MCF 10A (cell line): ENCODE measurements at regions not wholly inside any gene's neighbourhood (a gene's known extent, or its start where the extent isn't known, plus 50 kb on each side); places are given as distances from the start of the nearest gene placed in this dataset.
"Not testable (repeated sequence)": the region's sequence is repeated elsewhere in the genome, so short reads cannot be mapped to it uniquely, and the experiment has no call there.

ENCODE experiments used
- BruUV-seq: library from RNA; stranded (reverse); fragments of 400-500 nt; replicated peaks from 2 replicates; lab custom pipeline; 2021; lab: Mats Ljungman, UMichigan
- CTCF ChIA-PET: fragments of 300-600 bp; sonication (Branson Sonifier 250); formaldehyde crosslinking; extraction: SDS; loops from one replicate; lab custom pipeline; 2021; ENCODE audit warnings: antibody characterized with exemption, inconsistent platforms; lab: Yijun Ruan, JAX
- POLR2A ChIA-PET: fragments of 300-600, 350-650 bp; sonication (Branson Sonifier 250); formaldehyde crosslinking; extraction: SDS; loops from one replicate; lab custom pipeline; 2020; ENCODE audit warnings: antibody characterized with exemption, inconsistent platforms; lab: Yijun Ruan, JAX
- DNase-seq: peaks from one replicate; pipeline ENCODE4 v3.0.0-alpha.2; 2018; ENCODE audit not compliant: unreplicated experiment
- H3K27ac Mint-ChIP-seq: one replicate; pipeline ENCODE4 v1.8.0; 2022; ENCODE audit warnings: mild to moderate bottlenecking, low read depth, mixed read lengths; ENCODE audit not compliant: unreplicated experiment
- H3K27me3 Mint-ChIP-seq: one replicate; pipeline ENCODE4 v1.8.0; 2022; ENCODE audit warnings: mixed read lengths; ENCODE audit not compliant: insufficient read depth, unreplicated experiment
- H3K36me3 Mint-ChIP-seq: one replicate; pipeline ENCODE4 v1.8.0; 2022; ENCODE audit warnings: mild to moderate bottlenecking, moderate library complexity, mixed read lengths; ENCODE audit not compliant: insufficient read depth, unreplicated experiment
- H3K4me1 Mint-ChIP-seq: one replicate; pipeline ENCODE4 v1.8.0; 2022; ENCODE audit warnings: mixed read lengths; ENCODE audit not compliant: insufficient read depth, unreplicated experiment
- H3K4me3 Mint-ChIP-seq: one replicate; pipeline ENCODE4 v1.8.0; 2022; ENCODE audit warnings: mild to moderate bottlenecking, moderate library complexity, mixed read lengths; ENCODE audit not compliant: unreplicated experiment
- H3K9me3 Mint-ChIP-seq: one replicate; pipeline ENCODE4 v1.8.0; 2022; ENCODE audit warnings: mixed read lengths; ENCODE audit not compliant: unreplicated experiment
- intact Hi-C: fragments of 100-400 bp; cut with micrococcal nuclease; formaldehyde crosslinking; loops from 2 replicates; pipeline ENCODE4 v1.14.1; 2022
- TF ChIP-seq, protein P1 (sequence below): fragments of 200-600 bp; IDR thresholded peaks from one replicate; pipeline ENCODE4 v1.8.0; 2022; ENCODE audit warnings: antibody characterized with exemption, mild to moderate bottlenecking; ENCODE audit not compliant: unreplicated experiment

DNA sequence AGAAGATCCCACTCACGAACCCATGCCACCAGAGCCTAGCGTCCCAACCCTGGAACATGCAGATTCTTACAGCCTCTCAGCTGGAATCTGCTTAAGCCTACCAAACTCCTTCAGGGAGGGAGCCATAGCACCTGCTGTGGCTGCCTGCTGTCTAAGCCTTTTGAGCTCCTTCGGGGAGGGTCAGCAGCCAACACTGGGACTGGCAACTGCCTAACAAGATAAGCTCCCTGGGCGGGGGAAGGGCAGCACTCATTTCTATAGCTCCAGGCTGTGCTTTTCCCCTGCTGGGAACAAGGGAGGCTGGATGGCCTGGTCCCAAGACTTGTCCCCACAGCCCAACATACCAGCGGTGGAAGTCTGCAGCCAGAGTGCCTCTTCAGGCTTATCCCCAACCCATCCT is 199.1 kb upstream of the OR13F1 start:
- ChIA-PET POLR2A (no interaction called here), CTCF (no interaction called here)
- BruUV-seq = no TSS peak
- TF ChIP-seq, protein P1, sequence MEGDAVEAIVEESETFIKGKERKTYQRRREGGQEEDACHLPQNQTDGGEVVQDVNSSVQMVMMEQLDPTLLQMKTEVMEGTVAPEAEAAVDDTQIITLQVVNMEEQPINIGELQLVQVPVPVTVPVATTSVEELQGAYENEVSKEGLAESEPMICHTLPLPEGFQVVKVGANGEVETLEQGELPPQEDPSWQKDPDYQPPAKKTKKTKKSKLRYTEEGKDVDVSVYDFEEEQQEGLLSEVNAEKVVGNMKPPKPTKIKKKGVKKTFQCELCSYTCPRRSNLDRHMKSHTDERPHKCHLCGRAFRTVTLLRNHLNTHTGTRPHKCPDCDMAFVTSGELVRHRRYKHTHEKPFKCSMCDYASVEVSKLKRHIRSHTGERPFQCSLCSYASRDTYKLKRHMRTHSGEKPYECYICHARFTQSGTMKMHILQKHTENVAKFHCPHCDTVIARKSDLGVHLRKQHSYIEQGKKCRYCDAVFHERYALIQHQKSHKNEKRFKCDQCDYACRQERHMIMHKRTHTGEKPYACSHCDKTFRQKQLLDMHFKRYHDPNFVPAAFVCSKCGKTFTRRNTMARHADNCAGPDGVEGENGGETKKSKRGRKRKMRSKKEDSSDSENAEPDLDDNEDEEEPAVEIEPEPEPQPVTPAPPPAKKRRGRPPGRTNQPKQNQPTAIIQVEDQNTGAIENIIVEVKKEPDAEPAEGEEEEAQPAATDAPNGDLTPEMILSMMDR = no peak
- Mint-ChIP-seq H3K36me3 (no peaks in the 10 kb centered on the region), H3K4me1 (peaks cover 6% of the 10 kb centered on the region), H3K27me3 (no peaks in the 10 kb centered on the region), H3K27ac (no peak overlapping the region), H3K9me3 (peaks cover 17% of the 10 kb centered on the region), H3K4me3 (no peak overlapping the region)
- DNase-seq = no peak
- intact Hi-C loops = no loop called here

DNA sequence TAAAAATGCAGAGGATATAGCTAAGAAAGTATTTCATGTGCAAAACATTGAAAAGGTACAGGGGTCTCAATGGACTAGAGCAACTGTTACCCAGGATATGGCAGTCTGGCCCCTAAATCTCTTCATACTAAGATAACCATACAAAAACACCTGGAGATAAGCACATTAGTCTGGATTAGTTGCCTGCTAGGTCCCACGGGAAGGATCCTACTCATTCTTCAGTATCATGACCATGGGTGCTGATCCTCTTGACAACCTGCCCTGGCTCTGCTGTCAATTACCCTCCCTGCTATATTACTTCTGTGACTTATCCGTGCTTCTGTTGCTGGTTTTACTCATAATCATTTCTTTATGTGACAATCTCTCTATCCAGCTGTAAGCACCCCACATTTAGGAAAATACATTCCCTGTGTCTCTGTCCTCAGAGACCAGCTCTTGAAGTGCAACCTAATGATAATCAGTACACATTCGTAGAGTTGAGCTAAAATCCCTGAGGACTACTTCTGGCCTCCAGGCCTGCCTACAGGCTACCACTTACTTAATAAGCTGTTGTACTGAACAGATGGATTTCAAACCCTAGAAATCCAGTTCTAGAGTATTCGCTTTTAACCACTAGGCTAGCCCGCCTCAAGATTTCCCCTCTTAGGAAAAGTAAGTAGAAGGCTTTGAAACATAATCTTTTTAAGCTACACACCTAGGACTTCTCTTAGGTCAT is 190.5 kb upstream of the OR13F1 start:
- no peaks in the 10 kb centered on the region for H3K4me1 Mint-ChIP-seq
- POLR2A ChIA-PET = interaction anchor here (1.0 kb wide), 1 partner anchor 136 kb away, joined by 3 read pairs; no protein-coding TSS in a partner anchor
- H3K27ac Mint-ChIP-seq = no peak overlapping the region
- intact Hi-C loops = no loop called here
- TF ChIP-seq, protein P1 = no peak
- BruUV-seq = no TSS peak
- H3K9me3 Mint-ChIP-seq = no peaks in the 10 kb centered on the region
- no peak overlapping the region for H3K4me3 Mint-ChIP-seq
- no peaks in the 10 kb centered on the region for H3K36me3 Mint-ChIP-seq
- H3K27me3 Mint-ChIP-seq = no peaks in the 10 kb centered on the region
- DNase-seq = no peak
- CTCF ChIA-PET = interaction anchor here (0.5 to 0.9 kb wide), 3 partner anchors 44 to 81 kb away, joined by 3 to 4 read pairs (median 3); no protein-coding TSS in a partner anchor

DNA sequence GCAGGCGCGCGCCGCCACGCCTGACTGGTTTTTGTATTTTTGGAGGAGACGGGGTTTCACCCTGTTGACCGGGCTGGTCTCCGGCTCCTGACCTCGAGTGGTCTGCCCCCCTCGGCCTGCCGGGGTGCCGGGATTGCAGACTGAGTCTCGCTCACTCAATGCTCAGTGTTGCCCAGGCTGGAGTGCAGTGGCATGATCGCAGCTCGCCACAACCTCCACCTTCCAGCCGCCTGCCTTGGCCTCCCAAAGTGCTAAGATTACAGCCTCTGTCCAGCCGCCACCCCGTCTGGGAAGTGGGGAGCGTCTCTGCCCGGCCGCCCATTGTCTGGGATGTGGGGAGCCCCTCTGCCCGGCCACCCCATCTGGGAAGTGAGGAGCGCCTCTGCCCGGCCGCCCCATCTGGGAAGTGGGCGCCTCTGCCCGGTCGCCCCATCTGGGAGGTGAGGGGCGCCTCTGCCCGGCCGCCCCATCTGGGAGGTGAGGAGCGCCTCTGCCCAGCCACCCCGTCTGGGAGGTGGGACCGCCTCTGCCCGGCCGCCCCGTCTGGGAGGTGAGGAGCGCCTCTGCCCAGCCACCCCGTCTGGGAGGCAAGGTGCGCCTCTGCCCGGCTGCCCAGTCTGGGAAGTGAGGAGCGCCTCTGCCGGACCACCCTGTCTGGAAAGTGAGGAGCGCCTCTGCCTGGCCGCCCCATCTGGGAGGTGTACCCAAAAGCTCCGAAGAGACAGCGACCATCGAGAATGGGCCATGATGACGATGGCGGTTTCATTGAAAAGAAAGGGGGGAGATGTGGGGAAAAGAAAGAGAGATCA is 187.7 kb upstream of the OR13F1 start:
- H3K27ac Mint-ChIP-seq, H3K4me1 Mint-ChIP-seq, H3K4me3 Mint-ChIP-seq, BruUV-seq, intact Hi-C loops, POLR2A ChIA-PET, H3K27me3 Mint-ChIP-seq, CTCF ChIA-PET, H3K9me3 Mint-ChIP-seq, DNase-seq, H3K36me3 Mint-ChIP-seq: not testable (repeated sequence)

DNA sequence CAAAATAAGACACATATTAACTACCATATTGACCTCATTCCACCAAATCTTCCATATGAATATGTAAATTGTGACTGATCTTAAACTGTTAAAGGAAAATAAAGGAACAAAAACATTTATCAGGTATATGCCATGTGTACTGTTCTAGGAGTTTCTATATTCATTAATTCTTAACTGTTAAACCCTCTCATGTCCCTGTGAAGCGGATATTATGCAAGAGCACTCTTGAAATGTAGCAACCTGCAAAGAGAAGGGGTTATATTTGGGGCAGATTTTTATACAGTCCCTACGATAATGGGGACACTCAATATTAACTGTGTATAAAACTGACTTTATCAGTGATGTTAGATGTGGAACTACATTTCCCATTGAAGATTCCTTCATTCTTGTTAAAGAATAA is 184.9 kb upstream of the OR13F1 start:
- Mint-ChIP-seq H3K4me3 (no peak overlapping the region), H3K27ac (no peak overlapping the region), H3K36me3 (no peaks in the 10 kb centered on the region), H3K27me3 (no peaks in the 10 kb centered on the region), H3K9me3 (no peaks in the 10 kb centered on the region), H3K4me1 (no peaks in the 10 kb centered on the region)
- DNase-seq = no peak
- CTCF ChIA-PET = no interaction called here
- TF ChIP-seq, protein P1 = no peak
- POLR2A ChIA-PET = no interaction called here
- BruUV-seq = no TSS peak
- intact Hi-C loops = no loop called here
